Mucosa of descending colon (tissue), 3 donors: ENCODE measurements at regions not wholly inside any gene's neighbourhood (a gene's known extent, or its start where the extent isn't known, plus 50 kb on each side); places are given as distances from the start of the nearest gene placed in this dataset.

Source experiments
- ATAC-seq: fragments of 200-7000 bp; cut with Tn5 transposase; one replicate; pipeline ENCODE4 v1.9.1; 2020; ENCODE audit warnings: mild to moderate bottlenecking, moderate library complexity
- DNase-seq, 3 donors: peaks; one replicate each; pipeline ENCODE4 v3.0.0-alpha.2; 2020
- H3K36me3 ChIP-seq: fragments of 200-600 bp; one replicate; pipeline ENCODE4 v1.8.0; 2021; ENCODE audit warnings: low read depth, mild to moderate bottlenecking
- H3K4me1 ChIP-seq: fragments of 200-600 bp; one replicate; pipeline ENCODE4 v1.8.0; 2021; ENCODE audit warnings: low read depth, mild to moderate bottlenecking
- H3K4me3 ChIP-seq: fragments of 200-600 bp; one replicate; pipeline ENCODE4 v1.8.0; 2021; ENCODE audit warnings: mild to moderate bottlenecking
- H3K9me3 ChIP-seq: fragments of 200-600 bp; one replicate; pipeline ENCODE4 v1.8.0; 2021; ENCODE audit warnings: mild to moderate bottlenecking
- CTCF ChIP-seq: fragments of 200-600 bp; IDR thresholded peaks from one replicate; pipeline ENCODE4 v1.8.0; 2022; ENCODE audit warnings: antibody characterized with exemption, mild to moderate bottlenecking
- intact Hi-C, 2 donors: fragments of 100-400 bp; cut with DNase I in 1 of 2; cut with micrococcal nuclease in 1 of 2; formaldehyde crosslinking; loops; one replicate each; pipeline versions ENCODE4 v1.11.0 to v1.11.1; 2022; cut with DNase I, micrococcal nuclease
- donor health status: DM: no; HTN: no; CAD: no; lungs with moderate emphysema.
- donor health status: DM: no; HTN: no; CAD: no.
- donor health status: DM: no; HTN: yes; CAD: no.

GRCh38 chr5:104170926-104171325, 608.3 kb upstream of the NUDT12 start:
- intact Hi-C loops = no loop called here
- no peaks in the 10 kb centered on the region for H3K9me3 ChIP-seq
- H3K4me3 ChIP-seq = no peak overlapping the region
- no peak for DNase-seq
- TF ChIP-seq CTCF = no peak
- H3K4me1 ChIP-seq = no peaks in the 10 kb centered on the region
- no peak for ATAC-seq
- no peaks in the 10 kb centered on the region for H3K36me3 ChIP-seq

- intact Hi-C loops = no loop called here
These were observed 584.1 kb upstream of the NUDT12 start for GRCh38 chr5:104146652-104147051.

GRCh38 chr5:104139840-104140239, 577.3 kb upstream of the NUDT12 start:
- TF ChIP-seq CTCF = no peak
- Histone ChIP-seq H3K9me3 (no peaks in the 10 kb centered on the region), H3K4me3 (no peak overlapping the region), H3K4me1 (no peaks in the 10 kb centered on the region), H3K36me3 (no peaks in the 10 kb centered on the region)
- no peak for ATAC-seq
- intact Hi-C loops = no loop called here
- no peak for DNase-seq

More at GRCh38 chr5:104146652-104147051, 584.1 kb upstream of the NUDT12 start:
- DNase-seq (no peak), ATAC-seq (no peak)
- H3K4me1 ChIP-seq = no peaks in the 10 kb centered on the region
- H3K4me3 ChIP-seq = no peak overlapping the region
- H3K36me3 ChIP-seq = no peaks in the 10 kb centered on the region
- H3K9me3 ChIP-seq = no peaks in the 10 kb centered on the region
- TF ChIP-seq CTCF = no peak

- Histone ChIP-seq H3K4me1 (no peaks in the 10 kb centered on the region), H3K9me3 (peaks cover 7% of the 10 kb centered on the region), H3K36me3 (no peaks in the 10 kb centered on the region), H3K4me3 (no peak overlapping the region)
- intact Hi-C loops = no loop called here
- no peak for TF ChIP-seq CTCF
- ATAC-seq = no peak
- no peak for DNase-seq
These were observed 567.7 kb upstream of the NUDT12 start for GRCh38 chr5:104130320-104130719.

- intact Hi-C loops = no loop called here
- Histone ChIP-seq H3K4me3 (no peak overlapping the region), H3K36me3 (no peaks in the 10 kb centered on the region), H3K9me3 (no peaks in the 10 kb centered on the region), H3K4me1 (no peaks in the 10 kb centered on the region)
- no peak for DNase-seq
- ATAC-seq = no peak
- TF ChIP-seq CTCF = no peak
These were observed 565.8 kb upstream of the NUDT12 start for GRCh38 chr5:104128348-104128747.

- no peak for ATAC-seq
- intact Hi-C loops = no loop called here
- DNase-seq = no peak
- Histone ChIP-seq H3K9me3 (no peaks in the 10 kb centered on the region), H3K36me3 (no peaks in the 10 kb centered on the region), H3K4me1 (no peaks in the 10 kb centered on the region), H3K4me3 (no peak overlapping the region)
- no peak for TF ChIP-seq CTCF
These were observed 564.4 kb upstream of the NUDT12 start for GRCh38 chr5:104126980-104127379.
